GM19043 (cell line): ENCODE measurements at regions not wholly inside any gene's neighbourhood (a gene's known extent, or its start where the extent isn't known, plus 50 kb on each side); places are given as distances from the start of the nearest gene placed in this dataset.
"Not testable (repeated sequence)": the region's sequence is repeated elsewhere in the genome, so short reads cannot be mapped to it uniquely, and the experiment has no call there.

ENCODE experiments used
- ATAC-seq: cut with Tn5 transposase; IDR thresholded peaks from one replicate; pipeline ENCODE4 v1.9.1; 2021; ENCODE audit warnings: low read depth; ENCODE audit not compliant: unreplicated experiment

- ATAC-seq = no peak
Observed at GRCh38 chr14:30214461-30215090, 286.9 kb upstream of the PRKD1 start.

- no peak for ATAC-seq
Observed at GRCh38 chr14:30218907-30219306, 291.3 kb upstream of the PRKD1 start.

- ATAC-seq = no peak
Observed at GRCh38 chr14:30221546-30221945, 293.9 kb upstream of the PRKD1 start.

- ATAC-seq = no peak
Observed at GRCh38 chr14:30223385-30223785, 295.7 kb upstream of the PRKD1 start.

GRCh38 chr14:30223966-30224365 is 296.3 kb upstream of the PRKD1 start:
- ATAC-seq = no peak

- no peak for ATAC-seq
Observed at GRCh38 chr14:30225176-30225575, 297.5 kb upstream of the PRKD1 start.

GRCh38 chr14:30227436-30227835 is 299.8 kb upstream of the PRKD1 start:
- ATAC-seq = no peak

- no peak for ATAC-seq
Observed at GRCh38 chr14:30227876-30228275, 300.2 kb upstream of the PRKD1 start.

GRCh38 chr14:30230719-30231118 is 303.1 kb upstream of the PRKD1 start:
- no peak for ATAC-seq

- ATAC-seq = no peak
Observed at GRCh38 chr14:30234966-30235365, 307.3 kb upstream of the PRKD1 start.

- no peak for ATAC-seq
Observed at GRCh38 chr14:30235485-30235884, 307.8 kb upstream of the PRKD1 start.

GRCh38 chr14:30238936-30239335 is 311.3 kb upstream of the PRKD1 start:
- no peak for ATAC-seq

GRCh38 chr14:30240018-30240417 is 312.4 kb upstream of the PRKD1 start:
- ATAC-seq = no peak

GRCh38 chr14:30240685-30241084 is 313.0 kb upstream of the PRKD1 start:
- ATAC-seq = no peak

GRCh38 chr14:30242744-30243143 is 315.1 kb upstream of the PRKD1 start:
- ATAC-seq = no peak

GRCh38 chr14:30243207-30243606 is 315.6 kb upstream of the PRKD1 start:
- ATAC-seq = no peak

GRCh38 chr14:30243805-30244204 is 315.2 kb upstream of the G2E3 start:
- ATAC-seq = no peak

- not testable (repeated sequence) for ATAC-seq
Observed at GRCh38 chr14:30244348-30244747, 314.6 kb upstream of the G2E3 start.

- no peak for ATAC-seq
Observed at GRCh38 chr14:30251017-30251416, 307.9 kb upstream of the G2E3 start.

GRCh38 chr14:30251557-30252100 is 307.3 kb upstream of the G2E3 start:
- no peak for ATAC-seq

- no peak for ATAC-seq
Observed at GRCh38 chr14:30252151-30252550, 306.8 kb upstream of the G2E3 start.

- ATAC-seq = no peak
Observed at GRCh38 chr14:30252783-30253674, 305.9 kb upstream of the G2E3 start.
